ENCODE measurements at regions not wholly inside any gene's neighbourhood (a gene's known extent, or its start where the extent isn't known, plus 50 kb on each side); places are given as distances from the start of the nearest gene placed in this dataset.

GRCh38 chr3:177726807-177727206 lies 529.5 kb upstream of the TBL1XR1 start:
- no peak for DNase-seq

- DNase-seq = no peak
Measured at GRCh38 chr3:177729956-177730681, 532.8 kb upstream of the TBL1XR1 start.

DNA sequence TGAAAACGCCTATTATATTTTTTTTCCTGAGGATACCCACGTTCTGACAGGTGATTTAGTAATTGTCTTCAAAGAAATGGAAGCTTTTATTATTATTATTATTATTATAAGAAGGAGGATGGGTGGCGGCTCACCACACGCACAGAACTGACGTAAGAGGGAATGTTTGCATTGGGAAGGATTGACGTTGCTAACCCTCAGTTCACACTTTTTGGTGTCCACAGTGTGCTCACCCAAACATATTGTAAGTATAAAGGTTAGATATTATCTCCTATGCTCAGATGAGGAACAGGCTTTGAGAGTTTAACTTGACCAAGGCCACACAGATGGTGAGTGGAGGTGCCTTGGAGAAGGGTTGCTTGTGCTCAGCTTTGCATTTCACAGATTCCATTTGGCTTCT lies 533.5 kb upstream of the TBL1XR1 start:
- no peak for DNase-seq

DNA sequence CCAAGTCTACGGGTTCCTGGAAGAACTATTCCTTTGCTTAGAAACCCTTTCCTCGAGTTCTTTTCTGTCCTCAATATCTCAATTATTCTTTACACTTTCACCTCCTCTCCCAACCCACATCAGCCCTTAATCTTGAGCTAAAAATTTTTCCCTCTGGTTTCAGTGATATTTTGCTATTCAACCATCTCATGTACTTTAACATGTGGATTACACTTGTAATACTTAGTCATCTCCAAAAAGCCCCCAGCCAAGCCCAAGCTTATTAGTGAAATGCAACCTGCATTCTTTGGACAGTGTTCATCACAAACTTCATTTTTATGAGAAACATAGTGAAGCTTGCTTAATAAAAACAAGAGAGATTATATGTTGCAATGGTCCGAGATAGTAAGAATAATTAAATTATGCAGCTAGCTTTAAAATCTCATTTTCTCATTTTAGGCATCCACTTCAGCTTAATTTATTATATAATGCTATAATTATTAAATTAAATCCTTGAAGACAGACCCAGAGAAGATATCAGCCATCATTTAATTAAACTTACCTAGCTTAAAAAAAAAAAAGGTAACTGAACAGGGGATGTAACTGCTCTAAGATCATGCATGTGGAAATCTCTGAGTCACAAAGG lies 534.5 kb upstream of the TBL1XR1 start:
- no peak for DNase-seq

DNA sequence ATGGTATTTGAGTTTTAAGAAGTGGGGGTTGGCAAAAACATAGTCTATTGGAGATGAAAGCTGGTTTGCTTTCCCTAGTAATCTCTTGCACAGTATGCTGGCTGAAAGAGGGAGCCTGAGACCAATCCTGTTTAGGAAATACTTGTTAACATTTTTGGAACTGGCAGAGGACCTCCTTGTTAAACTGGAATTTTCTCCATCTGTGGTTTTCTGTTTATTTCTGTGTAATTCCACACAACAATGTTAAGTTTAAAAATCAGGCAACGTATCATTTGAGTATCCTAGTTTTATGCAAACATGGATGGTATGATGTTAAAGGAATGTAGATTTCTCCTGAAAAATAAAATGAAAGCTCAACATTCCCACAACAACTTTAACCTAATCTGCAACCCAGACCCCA lies 536.0 kb upstream of the TBL1XR1 start:
- DNase-seq = no peak

GRCh38 chr3:177733936-177734335 lies 536.7 kb upstream of the TBL1XR1 start:
- DNase-seq = no peak

DNA sequence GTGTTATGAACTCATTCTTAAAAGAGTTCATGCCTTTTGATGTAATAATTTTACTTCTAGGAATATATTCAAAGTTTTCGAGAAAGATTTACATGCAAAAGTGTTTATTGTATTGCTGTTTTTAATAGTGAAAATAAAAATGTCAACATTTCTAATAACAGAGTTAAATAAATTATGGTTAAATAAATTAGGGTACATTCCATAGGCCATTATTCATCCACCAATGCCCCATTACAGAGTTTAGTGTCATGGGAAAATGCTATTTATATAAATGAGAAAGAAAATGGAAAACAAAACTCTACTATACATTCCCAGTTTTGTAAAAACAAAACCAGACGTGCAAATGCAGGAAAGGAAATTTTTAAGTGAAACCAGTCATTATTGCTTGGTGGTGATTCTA lies 538.1 kb upstream of the TBL1XR1 start:
- no peak for DNase-seq

- DNase-seq = no peak
Measured at GRCh38 chr3:177739461-177739860, 542.2 kb upstream of the TBL1XR1 start.

DNA sequence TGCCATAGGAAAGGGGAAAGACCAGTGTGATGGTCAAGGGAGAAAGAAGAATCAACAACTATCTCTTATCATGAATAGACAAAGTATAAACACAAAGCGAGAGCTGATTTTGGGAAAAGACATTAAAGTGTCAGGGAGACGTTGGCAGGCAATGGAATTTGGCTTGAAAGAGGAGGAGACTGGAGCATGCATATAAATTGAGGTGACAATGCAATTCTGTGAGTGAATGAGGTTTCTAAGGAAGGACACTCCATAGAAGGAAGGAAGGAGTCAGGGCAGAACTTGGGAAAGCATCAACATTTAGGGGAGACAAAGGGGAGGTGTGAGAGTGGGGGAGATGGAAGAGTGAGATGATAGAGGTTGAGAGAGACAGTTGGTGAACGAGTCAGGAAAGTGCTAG lies 543.0 kb upstream of the TBL1XR1 start:
- no peak for DNase-seq

- DNase-seq = no peak
Measured at GRCh38 chr3:177742273-177742672, 545.0 kb upstream of the TBL1XR1 start.

DNA sequence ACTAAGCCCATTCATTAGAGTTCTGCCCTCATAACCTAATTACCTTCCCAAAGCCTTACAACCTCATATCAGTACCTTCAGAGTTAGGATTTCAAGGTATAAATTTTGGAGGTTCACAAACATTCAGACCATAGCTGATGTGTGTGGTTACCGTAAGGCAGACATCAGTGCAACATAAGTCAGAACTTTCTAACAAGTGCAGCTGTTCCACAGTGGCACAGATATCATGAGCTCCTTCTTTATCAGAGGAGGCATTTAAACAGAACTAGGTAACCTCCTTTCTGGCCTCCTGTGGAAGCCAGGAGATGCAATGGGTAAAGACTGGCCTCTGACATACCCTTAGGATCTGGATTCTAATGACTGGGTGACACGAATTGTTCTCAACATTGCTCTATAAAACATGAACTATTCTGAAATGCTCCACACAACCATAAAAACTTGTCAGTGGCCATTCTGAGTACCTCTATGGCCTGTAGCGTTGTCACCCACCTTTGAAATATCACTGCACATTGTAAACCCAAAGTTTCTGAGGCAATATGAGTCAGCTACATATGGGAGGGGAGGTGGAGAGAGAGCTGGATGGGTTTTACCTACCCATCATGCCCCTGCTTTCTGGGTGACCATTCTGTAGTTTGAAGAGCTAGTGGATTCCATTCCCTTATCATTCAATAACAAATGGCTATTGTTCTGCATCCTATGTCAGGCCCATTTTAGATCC lies 546.0 kb upstream of the TBL1XR1 start:
- no peak for DNase-seq

- no peak for DNase-seq
Measured at GRCh38 chr3:177744873-177745606, 547.8 kb upstream of the TBL1XR1 start.

- no peak for DNase-seq
Measured at GRCh38 chr3:177745607-177746005, 548.3 kb upstream of the TBL1XR1 start.

DNA sequence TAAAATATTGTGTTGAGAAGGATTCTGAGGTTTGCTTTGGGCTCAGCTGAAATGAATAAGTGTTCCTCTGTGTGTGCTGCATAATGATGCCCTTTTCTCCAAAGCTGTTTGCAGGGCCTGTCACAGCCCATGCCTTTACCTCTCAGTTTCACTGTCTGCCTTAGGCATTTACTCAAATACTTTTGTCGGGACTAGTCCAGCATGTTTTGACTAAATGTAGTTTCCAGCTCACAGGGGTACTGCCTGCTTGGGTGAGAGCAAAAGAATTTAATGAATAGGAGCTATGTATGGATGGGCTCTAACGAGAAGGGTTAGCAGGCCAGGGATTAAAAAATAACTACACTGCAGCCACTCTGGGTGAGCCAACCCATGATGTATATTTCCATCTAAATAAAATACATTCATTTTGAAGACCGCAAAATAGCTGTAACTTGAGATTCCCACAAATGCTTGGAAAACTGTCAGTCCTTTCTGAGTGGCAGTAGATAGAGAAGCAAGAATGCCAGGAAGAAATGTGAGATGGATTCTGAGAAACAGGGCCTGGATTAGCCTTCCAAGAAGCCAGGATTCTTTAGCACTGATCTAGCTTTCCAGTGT lies 549.2 kb upstream of the TBL1XR1 start:
- DNase-seq = no peak

- no peak for DNase-seq
Measured at GRCh38 chr3:177749836-177750235, 552.6 kb upstream of the TBL1XR1 start.

- no peak for DNase-seq
Measured at GRCh38 chr3:177750436-177750835, 553.2 kb upstream of the TBL1XR1 start.

GRCh38 chr3:177751770-177752169 lies 554.5 kb upstream of the TBL1XR1 start:
- DNase-seq = no peak

- DNase-seq = no peak
Measured at GRCh38 chr3:177752831-177753230, 555.5 kb upstream of the TBL1XR1 start.

DNA sequence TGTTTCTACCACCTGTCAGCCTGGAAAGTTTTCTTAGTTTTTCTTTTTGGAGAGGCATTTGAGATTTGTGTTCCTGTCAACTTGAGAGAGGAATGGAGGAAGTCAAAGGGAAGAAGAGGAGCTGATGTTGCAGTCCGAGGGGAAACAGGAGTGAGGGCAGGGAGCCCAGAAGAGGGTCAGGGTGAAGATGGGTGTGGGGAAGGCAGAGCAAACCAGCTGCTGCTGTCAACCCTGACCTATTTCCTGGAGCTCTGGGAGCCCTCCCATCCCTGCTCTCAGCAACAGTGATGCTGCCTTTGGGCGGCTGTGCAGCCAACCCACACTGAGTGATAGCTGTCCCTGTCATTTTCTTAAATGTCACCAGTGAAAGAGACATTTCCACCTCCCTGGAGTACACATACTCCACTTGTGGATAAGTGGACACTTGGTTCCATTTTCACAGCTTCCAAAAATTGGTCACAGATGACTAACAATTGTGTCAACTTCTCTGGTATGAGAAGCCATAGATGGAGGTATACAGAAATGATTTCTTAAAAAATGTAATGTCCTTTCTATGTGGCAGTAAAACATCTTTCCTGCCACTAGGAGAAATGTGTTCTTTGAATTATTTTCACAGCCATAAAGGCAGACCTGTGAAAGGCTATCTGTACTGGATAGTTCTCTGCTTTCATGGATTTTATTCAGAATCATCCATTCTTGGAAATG lies 556.3 kb upstream of the TBL1XR1 start:
- DNase-seq = no peak

- DNase-seq = no peak
Measured at GRCh38 chr3:177754508-177754921, 557.2 kb upstream of the TBL1XR1 start.

DNA sequence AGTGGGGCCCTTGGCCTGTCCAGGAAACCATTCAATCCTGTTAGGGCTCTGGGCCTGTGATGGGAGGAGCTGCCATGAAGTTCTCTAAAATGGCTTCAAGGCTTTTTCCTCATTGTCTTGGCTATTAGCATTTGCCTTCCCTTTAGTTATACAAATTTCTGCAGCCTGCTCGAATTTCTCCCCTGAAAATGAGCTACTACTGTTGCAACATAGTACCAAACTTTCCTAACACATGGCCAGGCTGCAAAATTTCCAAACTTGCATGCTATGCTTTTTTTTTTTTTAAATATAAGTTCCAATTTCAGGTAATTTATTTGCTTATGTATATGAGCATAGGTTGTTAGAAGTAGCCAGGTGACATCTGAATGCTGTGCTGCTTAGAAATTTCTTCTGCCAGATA lies 560.8 kb upstream of the TBL1XR1 start:
- DNase-seq = no peak

- no peak for DNase-seq
Measured at GRCh38 chr3:177760803-177761202, 563.5 kb upstream of the TBL1XR1 start.
